Stimulated activated naive CD8-positive, alpha-beta T cell treated with anti-CD3 and anti-CD28 coated beads, Interleukin-15, amount 100 ng/mL, for 72 hours (primary cell): ENCODE measurements at regions not wholly inside any gene's neighbourhood (a gene's known extent, or its start where the extent isn't known, plus 50 kb on each side); places are given as distances from the start of the nearest gene placed in this dataset.
A peak's percentile ranks its signal among the peaks of the same experiment; 100 is the strongest.

Experiments used
- ATAC-seq: fragments of 150-1000 bp; cut with Tn5 transposase; 2 replicates; pipeline ENCODE4 v1.10.0; 2021; ENCODE audit warnings: mild to moderate bottlenecking, moderate library complexity
- DNase-seq, 2 donors: peaks; one replicate each; pipeline ENCODE4 v3.0.0; 2021 to 2022
- H3K27ac Mint-ChIP-seq, 2 donors: one replicate each; pipeline ENCODE4 v1.8.0; 2022; ENCODE audit warnings: mild to moderate bottlenecking in 2 of 2, mixed read lengths in 2 of 2, moderate library complexity in 2 of 2
- H3K27me3 Mint-ChIP-seq: one replicate; pipeline ENCODE4 v1.8.0; 2022; ENCODE audit warnings: mixed read lengths
- H3K4me1 Mint-ChIP-seq: one replicate; pipeline ENCODE4 v1.8.0; 2022; ENCODE audit warnings: mild to moderate bottlenecking, mixed read lengths
- H3K4me3 Mint-ChIP-seq, 2 donors: one replicate each; pipeline ENCODE4 v1.8.0; 2022; ENCODE audit warnings: mild to moderate bottlenecking in 2 of 2, mixed read lengths in 2 of 2, moderate library complexity in 1 of 2
- H3K9me3 Mint-ChIP-seq, 2 donors: one replicate each; pipeline ENCODE4 v1.8.0; 2022; ENCODE audit warnings: mixed read lengths in 2 of 2

GRCh38 chr3:144054766-144055165, 83.1 kb downstream of the DIPK2A start:
- no peaks in the 10 kb centered on the region for H3K27me3 Mint-ChIP-seq
- no peaks in the 10 kb centered on the region for H3K9me3 Mint-ChIP-seq
- DNase-seq (no peak), ATAC-seq (no peak)
- no peak overlapping the region for H3K4me3 Mint-ChIP-seq
- no peak overlapping the region for H3K27ac Mint-ChIP-seq
- no peaks in the 10 kb centered on the region for H3K4me1 Mint-ChIP-seq

DNA sequence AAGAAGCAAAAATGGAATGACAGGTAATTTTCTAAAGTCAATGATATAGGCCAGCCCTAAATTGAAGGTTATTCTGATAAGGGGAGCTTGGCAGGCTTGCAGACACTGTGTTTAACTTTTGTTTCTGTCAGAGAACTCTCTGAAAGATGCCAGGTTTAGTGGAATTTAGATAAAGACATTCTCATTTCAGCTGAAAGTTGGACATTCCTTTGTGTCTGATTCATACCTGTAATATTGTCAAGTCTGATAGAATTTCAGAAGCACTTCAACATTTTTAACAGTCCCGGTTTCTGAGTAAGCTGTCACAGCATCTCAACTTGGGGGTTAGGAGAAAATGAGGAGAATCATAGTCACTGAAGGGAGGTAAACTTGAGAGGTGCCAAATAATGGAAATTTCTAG, 84.0 kb downstream of the DIPK2A start:
- H3K4me1 Mint-ChIP-seq: no peaks in the 10 kb centered on the region
- no peak for DNase-seq
- H3K27ac Mint-ChIP-seq: peak overlapping the region in 1 of 2 donors; percentile 23
- no peaks in the 10 kb centered on the region for H3K27me3 Mint-ChIP-seq
- no peak for ATAC-seq
- H3K4me3 Mint-ChIP-seq: no peak overlapping the region
- no peaks in the 10 kb centered on the region for H3K9me3 Mint-ChIP-seq

GRCh38 chr3:144058713-144059112, 87.1 kb downstream of the DIPK2A start:
- Mint-ChIP-seq H3K9me3 (no peaks in the 10 kb centered on the region), H3K4me1 (no peaks in the 10 kb centered on the region), H3K4me3 (no peak overlapping the region), H3K27ac (no peak overlapping the region), H3K27me3 (no peaks in the 10 kb centered on the region)
- no peak for ATAC-seq
- no peak for DNase-seq

DNA sequence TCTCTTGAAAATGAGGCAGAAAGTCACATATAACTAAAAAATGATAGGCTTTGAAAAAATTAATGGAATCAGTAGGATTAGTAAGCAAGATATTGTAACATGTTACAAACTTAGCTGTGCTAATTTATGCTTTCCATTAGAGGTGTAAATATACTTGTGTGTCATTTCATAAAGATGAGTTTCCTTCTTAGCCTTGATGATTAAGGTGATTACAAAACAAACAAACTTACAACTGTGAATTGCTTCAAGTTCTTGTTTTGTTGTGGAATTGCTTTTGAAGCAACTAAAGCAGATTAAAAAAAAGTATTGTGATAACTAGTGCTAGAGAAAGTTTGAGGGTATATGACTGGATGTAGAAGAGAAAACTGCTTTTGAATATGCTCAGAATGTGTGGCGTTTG, 87.9 kb downstream of the DIPK2A start:
- H3K4me1 Mint-ChIP-seq: no peaks in the 10 kb centered on the region
- no peak overlapping the region for H3K27ac Mint-ChIP-seq
- H3K27me3 Mint-ChIP-seq: no peaks in the 10 kb centered on the region
- H3K9me3 Mint-ChIP-seq: no peaks in the 10 kb centered on the region
- DNase-seq (no peak), ATAC-seq (no peak)
- H3K4me3 Mint-ChIP-seq: no peak overlapping the region

DNA sequence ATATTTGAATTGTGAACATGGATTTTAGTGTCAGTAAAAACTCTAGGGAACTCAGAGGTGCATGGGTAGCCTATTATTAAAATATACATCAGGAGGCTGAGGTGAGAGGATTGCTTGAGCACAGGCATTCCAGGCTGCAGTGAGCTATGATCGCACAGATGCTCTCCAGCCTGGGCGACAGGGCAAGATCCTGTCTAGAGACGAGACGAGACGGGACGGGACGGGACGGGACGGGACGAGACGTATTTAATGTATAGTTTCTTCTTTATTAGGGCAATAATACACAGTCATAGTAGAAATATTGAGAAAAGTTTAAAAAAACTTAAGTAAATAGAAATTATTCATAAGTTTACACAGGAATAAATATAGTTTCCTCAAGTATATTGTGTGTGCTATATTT, 89.3 kb downstream of the DIPK2A start:
- no peak for ATAC-seq

GRCh38 chr3:144063306-144063705, 91.7 kb downstream of the DIPK2A start:
- Mint-ChIP-seq H3K9me3 (no peaks in the 10 kb centered on the region), H3K27ac (no peak overlapping the region), H3K4me1 (no peaks in the 10 kb centered on the region), H3K4me3 (no peak overlapping the region), H3K27me3 (no peaks in the 10 kb centered on the region)
- ATAC-seq (no peak), DNase-seq (no peak)

More for the DNA sequence above, 89.3 kb downstream of the DIPK2A start:
- Mint-ChIP-seq H3K27ac (no peak overlapping the region), H3K4me1 (no peaks in the 10 kb centered on the region), H3K27me3 (no peaks in the 10 kb centered on the region), H3K4me3 (no peak overlapping the region), H3K9me3 (no peaks in the 10 kb centered on the region)
- no peak for DNase-seq

- Mint-ChIP-seq H3K4me3 (no peak overlapping the region), H3K27me3 (no peaks in the 10 kb centered on the region), H3K9me3 (peaks cover 12 to 14% of the 10 kb centered on the region in 2 donors), H3K4me1 (no peaks in the 10 kb centered on the region), H3K27ac (no peak overlapping the region)
- ATAC-seq (no peak), DNase-seq (no peak)
Observed at GRCh38 chr3:144067059-144067458, 95.4 kb downstream of the DIPK2A start.

DNA sequence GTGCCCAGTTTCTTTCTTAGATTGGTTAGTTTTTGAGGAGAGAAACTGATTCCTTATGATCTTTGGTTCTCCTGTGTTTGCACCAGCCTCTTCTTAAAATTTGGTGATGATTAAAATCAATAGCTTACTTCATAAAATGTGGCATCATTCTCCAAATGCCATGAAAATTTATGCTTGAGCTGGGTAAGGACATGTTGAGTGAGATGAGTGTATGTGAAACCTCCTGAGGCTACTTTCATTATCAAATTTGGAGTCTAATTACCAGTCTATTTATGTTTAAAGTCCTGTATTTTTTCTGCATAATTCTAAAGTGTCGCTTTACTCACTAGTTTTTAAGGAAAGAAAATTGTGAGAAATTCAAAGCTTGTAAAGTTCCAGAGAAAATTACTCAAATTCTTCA, 102.1 kb downstream of the DIPK2A start:
- Mint-ChIP-seq H3K27me3 (peaks cover 8% of the 10 kb centered on the region), H3K27ac (no peak overlapping the region), H3K4me1 (no peaks in the 10 kb centered on the region), H3K9me3 (peaks cover 12 to 26% of the 10 kb centered on the region in 2 donors), H3K4me3 (no peak overlapping the region)
- no peak for DNase-seq
- ATAC-seq: no peak

- peaks cover 16% of the 10 kb centered on the region for H3K27me3 Mint-ChIP-seq
- DNase-seq: no peak
- no peak for ATAC-seq
- no peak overlapping the region for H3K4me3 Mint-ChIP-seq
- peaks cover 0 to 6% of the 10 kb centered on the region in 2 donors for H3K9me3 Mint-ChIP-seq
- H3K4me1 Mint-ChIP-seq: no peaks in the 10 kb centered on the region
- H3K27ac Mint-ChIP-seq: no peak overlapping the region
Observed at GRCh38 chr3:144079634-144080033, 108.0 kb downstream of the DIPK2A start.

DNA sequence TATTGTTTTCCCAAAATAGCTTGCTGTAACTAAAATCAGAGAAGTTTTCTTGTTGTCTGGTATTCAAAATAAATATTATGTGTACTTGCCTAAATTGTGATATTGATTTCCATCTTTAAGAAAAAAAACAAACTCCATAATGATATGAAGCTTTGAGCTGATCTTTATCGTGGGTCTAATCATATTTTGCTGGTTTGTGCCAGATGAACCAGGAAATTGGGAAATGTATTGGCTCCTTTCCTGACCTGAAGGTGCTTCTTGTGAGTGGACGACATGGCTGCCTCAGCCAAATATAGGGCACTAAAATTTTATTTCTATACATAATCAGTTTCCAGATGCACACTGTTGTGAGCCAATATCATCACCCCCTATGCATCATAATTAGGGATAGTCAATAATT, 113.3 kb downstream of the DIPK2A start:
- DNase-seq: no peak
- H3K27ac Mint-ChIP-seq: no peak overlapping the region
- H3K4me3 Mint-ChIP-seq: no peak overlapping the region
- ATAC-seq: no peak
- H3K9me3 Mint-ChIP-seq: no peaks in the 10 kb centered on the region
- H3K4me1 Mint-ChIP-seq: no peaks in the 10 kb centered on the region
- H3K27me3 Mint-ChIP-seq: peaks cover 28% of the 10 kb centered on the region

DNA sequence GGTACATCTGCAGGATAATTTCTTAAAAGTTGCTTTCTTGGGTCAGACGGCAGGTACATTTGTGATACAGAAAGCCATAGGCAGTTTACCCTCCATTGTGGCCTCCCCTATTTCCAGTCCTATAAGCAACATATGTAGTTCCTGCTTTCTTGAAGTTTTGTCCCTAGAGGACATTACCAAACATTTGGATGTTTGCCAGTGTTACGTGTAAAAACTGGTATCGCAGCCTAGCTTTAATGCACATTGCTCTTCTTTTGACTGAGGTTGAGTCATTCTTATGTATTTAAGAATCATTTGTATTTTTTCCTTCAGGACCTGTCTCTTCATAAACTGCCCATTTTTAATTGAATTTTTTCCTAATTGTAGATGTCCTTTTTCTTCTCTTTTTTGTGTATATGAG, 114.3 kb downstream of the DIPK2A start:
- Mint-ChIP-seq H3K27ac (no peak overlapping the region), H3K27me3 (peaks cover 28% of the 10 kb centered on the region), H3K4me1 (no peaks in the 10 kb centered on the region), H3K9me3 (no peaks in the 10 kb centered on the region), H3K4me3 (no peak overlapping the region)
- DNase-seq (no peak), ATAC-seq (no peak)

DNA sequence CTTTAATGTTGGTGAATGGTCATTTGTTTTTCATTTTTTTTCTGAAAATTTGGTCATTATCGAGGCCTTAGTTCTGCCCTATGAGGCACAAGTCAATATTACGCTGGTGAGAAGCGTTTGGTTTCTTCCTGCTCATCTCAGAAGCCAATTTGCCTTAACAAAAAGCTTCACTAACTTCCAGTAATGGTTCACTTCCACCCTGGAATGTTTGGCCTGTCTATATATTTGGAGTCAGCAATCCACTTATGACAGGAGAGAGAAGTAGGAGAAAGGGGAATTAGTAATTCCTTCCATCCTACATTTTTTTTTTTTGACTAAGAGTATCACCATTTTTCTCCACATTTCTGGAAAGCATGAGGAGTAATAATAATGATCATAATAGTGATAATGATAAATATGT, 124.4 kb downstream of the DIPK2A start:
- Mint-ChIP-seq H3K27ac (peak overlapping the region in 1 of 2 donors; percentile 64), H3K27me3 (no peaks in the 10 kb centered on the region), H3K4me1 (no peaks in the 10 kb centered on the region), H3K4me3 (no peak overlapping the region), H3K9me3 (no peaks in the 10 kb centered on the region)
- no peak for ATAC-seq
- no peak for DNase-seq

GRCh38 chr3:144097163-144097562, 125.5 kb downstream of the DIPK2A start:
- DNase-seq (no peak), ATAC-seq (no peak)
- no peaks in the 10 kb centered on the region for H3K27me3 Mint-ChIP-seq
- no peak overlapping the region for H3K27ac Mint-ChIP-seq
- H3K4me1 Mint-ChIP-seq: no peaks in the 10 kb centered on the region
- no peaks in the 10 kb centered on the region for H3K9me3 Mint-ChIP-seq
- H3K4me3 Mint-ChIP-seq: no peak overlapping the region

DNA sequence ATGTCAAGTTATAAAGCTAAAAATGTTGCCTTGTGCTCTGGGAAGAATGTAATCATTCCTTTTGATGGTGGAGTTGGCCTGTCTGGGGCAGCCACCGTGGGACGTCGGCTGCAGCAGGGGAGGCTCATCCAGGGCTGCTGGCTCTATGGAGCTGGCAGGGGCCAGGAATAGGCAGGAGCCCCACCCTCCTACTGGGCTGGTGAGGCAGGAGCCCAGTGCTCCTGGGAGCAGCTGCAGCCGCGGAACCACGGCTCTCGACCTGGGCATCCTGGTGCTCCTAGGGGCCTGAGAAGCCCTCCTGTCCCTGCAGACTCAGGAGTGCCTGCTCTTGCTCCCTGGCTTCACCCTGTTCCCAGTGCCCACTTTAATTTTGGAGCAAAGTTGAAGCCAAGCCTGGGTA, 127.1 kb downstream of the DIPK2A start:
- no peak for DNase-seq
- Mint-ChIP-seq H3K9me3 (no peaks in the 10 kb centered on the region), H3K27me3 (peaks cover 6% of the 10 kb centered on the region), H3K27ac (no peak overlapping the region), H3K4me3 (no peak overlapping the region), H3K4me1 (no peaks in the 10 kb centered on the region)
- no peak for ATAC-seq

- no peaks in the 10 kb centered on the region for H3K9me3 Mint-ChIP-seq
- H3K4me3 Mint-ChIP-seq: no peak overlapping the region
- DNase-seq: no peak
- no peak for ATAC-seq
- no peak overlapping the region for H3K27ac Mint-ChIP-seq
- no peaks in the 10 kb centered on the region for H3K4me1 Mint-ChIP-seq
- peaks cover 8% of the 10 kb centered on the region for H3K27me3 Mint-ChIP-seq
Observed at GRCh38 chr3:144102421-144102820, 130.8 kb downstream of the DIPK2A start.

GRCh38 chr3:144104186-144104585, 132.6 kb downstream of the DIPK2A start:
- ATAC-seq: no peak
- no peak for DNase-seq
- Mint-ChIP-seq H3K27ac (no peak overlapping the region), H3K4me3 (no peak overlapping the region), H3K27me3 (peaks cover 8% of the 10 kb centered on the region), H3K9me3 (no peaks in the 10 kb centered on the region), H3K4me1 (no peaks in the 10 kb centered on the region)

DNA sequence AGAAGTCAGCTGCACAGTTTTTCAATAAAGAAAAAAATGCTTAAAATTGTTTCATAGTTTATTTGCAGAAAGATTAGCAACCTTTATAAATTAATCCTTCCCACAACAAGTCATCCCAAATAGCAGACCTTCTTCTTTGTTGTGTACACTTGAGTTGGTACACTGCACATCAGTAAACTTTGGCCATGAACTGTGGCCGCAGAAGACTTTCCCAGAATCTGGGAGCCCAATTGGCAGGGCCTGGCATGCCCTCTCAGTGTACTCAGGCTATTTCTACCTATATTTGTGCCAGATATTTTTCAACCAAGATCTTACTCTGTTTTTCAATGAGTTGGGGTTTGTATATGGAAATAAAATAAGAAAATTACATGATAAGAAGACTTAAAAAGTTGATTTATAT, 133.1 kb downstream of the DIPK2A start:
- H3K9me3 Mint-ChIP-seq: no peaks in the 10 kb centered on the region
- H3K27ac Mint-ChIP-seq: no peak overlapping the region
- no peak for DNase-seq
- no peak for ATAC-seq
- no peaks in the 10 kb centered on the region for H3K4me1 Mint-ChIP-seq
- H3K27me3 Mint-ChIP-seq: peaks cover 8% of the 10 kb centered on the region
- H3K4me3 Mint-ChIP-seq: no peak overlapping the region

GRCh38 chr3:144105542-144105941, 133.9 kb downstream of the DIPK2A start:
- no peak overlapping the region for H3K4me3 Mint-ChIP-seq
- no peak overlapping the region for H3K27ac Mint-ChIP-seq
- no peaks in the 10 kb centered on the region for H3K9me3 Mint-ChIP-seq
- no peaks in the 10 kb centered on the region for H3K4me1 Mint-ChIP-seq
- DNase-seq (no peak), ATAC-seq (no peak)
- H3K27me3 Mint-ChIP-seq: peaks cover 8% of the 10 kb centered on the region
